Choroid plexus epithelial cell (primary cell): ENCODE measurements at regions not wholly inside any gene's neighbourhood (a gene's known extent, or its start where the extent isn't known, plus 50 kb on each side); places are given as distances from the start of the nearest gene placed in this dataset.

ENCODE experiments used
- DNase-seq: peaks from one replicate; pipeline ENCODE4 v3.0.0-alpha.2; 2010; ENCODE audit warnings: low read depth
- H3K4me3 ChIP-seq: 2 replicates; pipeline ENCODE4 v1.5.1; 2011; ENCODE audit warnings: low read depth, mild to moderate bottlenecking, control low read depth, low read length, moderate library complexity
- CTCF ChIP-seq: conservative IDR thresholded peaks from 2 replicates; pipeline ENCODE4 v1.5.1; 2011; ENCODE audit warnings: low read depth, mild to moderate bottlenecking, control low read depth, inconsistent platforms, low read length, moderate library complexity

GRCh38 chr4:1488831-1489638 is 82.8 kb upstream of the NKX1-1 start:
- H3K4me3 ChIP-seq, result no peak overlapping the region
- TF ChIP-seq CTCF, result no peak
- DNase-seq, result no peak

GRCh38 chr4:1488357-1488756 is 82.1 kb upstream of the NKX1-1 start:
- DNase-seq, result no peak
- no peak for TF ChIP-seq CTCF

GRCh38 chr4:1487761-1488160 is 81.5 kb upstream of the NKX1-1 start:
- TF ChIP-seq CTCF, result no peak
- no peak for DNase-seq
- no peak overlapping the region for H3K4me3 ChIP-seq

More at GRCh38 chr4:1488357-1488756, 82.1 kb upstream of the NKX1-1 start:
- H3K4me3 ChIP-seq, result no peak overlapping the region

- TF ChIP-seq CTCF, result no peak
- no peak for DNase-seq
- no peak overlapping the region for H3K4me3 ChIP-seq
Observed at GRCh38 chr4:1487106-1487505, 80.9 kb upstream of the NKX1-1 start.

- no peak for DNase-seq
- no peak for TF ChIP-seq CTCF
- no peak overlapping the region for H3K4me3 ChIP-seq
Observed at GRCh38 chr4:1485280-1485679, 79.0 kb upstream of the NKX1-1 start.

GRCh38 chr4:1480720-1481119 is 74.5 kb upstream of the NKX1-1 start:
- DNase-seq, result no peak
- TF ChIP-seq CTCF, result no peak
- no peak overlapping the region for H3K4me3 ChIP-seq

- H3K4me3 ChIP-seq, result no peak overlapping the region
Observed at GRCh38 chr4:1479454-1479853, 73.2 kb upstream of the NKX1-1 start.

More at GRCh38 chr4:1479454-1479853, 73.2 kb upstream of the NKX1-1 start:
- no peak for TF ChIP-seq CTCF
- DNase-seq, result no peak
